HS-27A (cell line): ENCODE measurements at regions not wholly inside any gene's neighbourhood (a gene's known extent, or its start where the extent isn't known, plus 50 kb on each side); places are given as distances from the start of the nearest gene placed in this dataset.

Source experiments
- DNase-seq: peaks from one replicate; pipeline ENCODE4 v3.0.0-alpha.2; 2012; ENCODE audit warnings: low read depth, missing footprints

- DNase-seq: no peak
These were observed 56.0 kb upstream of the OR5AK2 start for GRCh38 chr11:56932572-56933220.

- DNase-seq: no peak
These were observed 65.6 kb upstream of the OR5AK2 start for GRCh38 chr11:56923116-56923515.

GRCh38 chr11:56922421-56922820, 66.3 kb upstream of the OR5AK2 start:
- no peak for DNase-seq

- DNase-seq: no peak
These were observed 70.9 kb upstream of the OR5AK2 start for GRCh38 chr11:56917708-56918400.

- DNase-seq: no peak
These were observed 72.1 kb upstream of the OR5AK2 start for GRCh38 chr11:56916587-56916986.

GRCh38 chr11:56916162-56916561, 72.6 kb upstream of the OR5AK2 start:
- no peak for DNase-seq

GRCh38 chr11:56911312-56911711, 77.4 kb upstream of the OR5AK2 start:
- no peak for DNase-seq

- DNase-seq: no peak
These were observed 77.9 kb upstream of the OR5AK2 start for GRCh38 chr11:56910785-56911184.

GRCh38 chr11:56910046-56910773, 78.5 kb upstream of the OR5AK2 start:
- DNase-seq: no peak

- no peak for DNase-seq
These were observed 79.2 kb upstream of the OR5AK2 start for GRCh38 chr11:56909563-56909962.

- DNase-seq: no peak
These were observed 79.6 kb upstream of the OR5AK2 start for GRCh38 chr11:56909080-56909479.

GRCh38 chr11:56906683-56907148, 82.0 kb upstream of the OR5AK2 start:
- DNase-seq: no peak

GRCh38 chr11:56905936-56906335, 82.8 kb upstream of the OR5AK2 start:
- DNase-seq: no peak

GRCh38 chr11:56905442-56905841, 83.3 kb upstream of the OR5AK2 start:
- no peak for DNase-seq

GRCh38 chr11:56898856-56899255, 89.9 kb upstream of the OR5AK2 start:
- no peak for DNase-seq

- DNase-seq: no peak
These were observed 98.0 kb upstream of the OR5AK2 start for GRCh38 chr11:56890584-56891305.

- no peak for DNase-seq
These were observed 98.7 kb upstream of the OR5AK2 start for GRCh38 chr11:56889986-56890385.

- DNase-seq: no peak
These were observed 100.8 kb upstream of the OR5AK2 start for GRCh38 chr11:56887940-56888339.

- DNase-seq: no peak
These were observed 102.3 kb upstream of the OR5AK2 start for GRCh38 chr11:56886455-56886854.

GRCh38 chr11:56885854-56886253, 102.9 kb upstream of the OR5AK2 start:
- DNase-seq: no peak

GRCh38 chr11:56885177-56885576, 103.5 kb upstream of the OR5AK2 start:
- DNase-seq: no peak

GRCh38 chr11:56883371-56883987, 105.2 kb upstream of the OR5AK2 start:
- DNase-seq: no peak
